ENCODE measurements at regions not wholly inside any gene's neighbourhood (a gene's known extent, or its start where the extent isn't known, plus 50 kb on each side); places are given as distances from the start of the nearest gene placed in this dataset.
"Not testable (repeated sequence)": the region's sequence is repeated elsewhere in the genome, so short reads cannot be mapped to it uniquely, and the experiment has no call there.

- Mint-ChIP-seq H3K36me3 (peaks cover 15% of the 10 kb centered on the region), H3K4me1 (ENCODE audit: low read depth in 2 of 2) (peaks cover 4 to 12% of the 10 kb centered on the region in 2 donors), H3K27me3 (peaks cover 0 to 11% of the 10 kb centered on the region in 2 donors), H3K27ac (peak overlapping the region in 1 of 2 donors; percentile 49), H3K4me3 (no peak overlapping the region), H3K9me3 (peaks cover 6% of the 10 kb centered on the region)
- DNase-seq (ENCODE audit: low spot score) (no peak), ATAC-seq (no peak)
Observed at GRCh38 chr7:92949748-92950147, 113.4 kb upstream of the CDK6 start.

- H3K27ac Mint-ChIP-seq, result no peak overlapping the region
- peaks cover 25% of the 10 kb centered on the region for H3K36me3 Mint-ChIP-seq
- H3K27me3 Mint-ChIP-seq, result peaks cover 0 to 6% of the 10 kb centered on the region in 2 donors
- H3K4me1 Mint-ChIP-seq (ENCODE audit: low read depth in 2 of 2), result peaks cover 0 to 12% of the 10 kb centered on the region in 2 donors
- peaks cover 16% of the 10 kb centered on the region for H3K9me3 Mint-ChIP-seq
- DNase-seq (ENCODE audit: low spot score) (no peak), ATAC-seq (no peak)
- H3K4me3 Mint-ChIP-seq, result no peak overlapping the region
Observed at GRCh38 chr7:92945840-92946239, 109.5 kb upstream of the CDK6 start.

DNA sequence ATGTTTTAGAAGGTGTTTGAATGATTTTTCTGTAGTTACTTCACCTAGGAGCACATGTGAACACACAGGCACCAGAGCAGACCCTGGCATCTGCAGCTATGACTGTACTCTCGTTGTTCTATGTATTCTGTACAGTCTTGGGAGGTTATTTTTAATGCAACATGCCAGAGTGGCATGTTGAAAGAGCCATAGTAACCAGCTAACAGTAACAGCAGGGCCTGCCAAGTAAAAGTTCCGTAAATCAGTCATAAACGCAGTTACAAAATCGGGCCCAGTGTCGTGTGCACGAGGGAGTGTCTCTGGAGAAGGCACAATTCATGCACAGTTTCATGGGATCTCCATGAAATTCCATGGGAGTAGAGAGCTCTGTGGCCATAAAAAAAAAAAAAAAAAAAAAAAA, 108.3 kb upstream of the CDK6 start:
- Mint-ChIP-seq H3K4me1 (ENCODE audit: low read depth in 2 of 2) (peaks cover 0 to 12% of the 10 kb centered on the region in 2 donors), H3K27me3 (peaks cover 0 to 6% of the 10 kb centered on the region in 2 donors), H3K4me3 (no peak overlapping the region), H3K27ac (no peak overlapping the region), H3K36me3 (peaks cover 29% of the 10 kb centered on the region), H3K9me3 (peaks cover 23% of the 10 kb centered on the region)
- DNase-seq (ENCODE audit: low spot score), result no peak
- ATAC-seq, result no peak

DNA sequence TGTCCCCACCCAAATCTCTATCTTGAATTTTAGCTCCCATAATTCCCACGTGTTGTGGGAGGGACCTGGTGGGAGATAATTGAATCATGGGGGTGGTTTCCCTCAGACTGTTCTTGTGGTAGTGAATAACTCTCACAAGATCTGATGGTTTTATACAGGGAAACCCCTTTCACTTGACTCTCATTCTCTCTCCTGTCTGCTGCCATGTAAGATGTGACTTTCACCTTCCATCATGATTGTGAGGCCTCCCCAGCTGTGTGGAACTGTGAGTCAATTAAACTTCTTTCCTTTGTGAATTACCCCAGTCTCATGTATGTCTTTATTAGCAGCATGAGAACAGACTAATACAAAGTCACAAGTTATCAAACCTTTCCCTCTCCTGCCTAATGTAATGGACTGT, 106.3 kb upstream of the CDK6 start:
- ATAC-seq, result peak in 1 of 2 donors; percentile 45
- peaks cover 0 to 12% of the 10 kb centered on the region in 2 donors for H3K4me1 Mint-ChIP-seq (ENCODE audit: low read depth in 2 of 2)
- H3K36me3 Mint-ChIP-seq, result peaks cover 47% of the 10 kb centered on the region
- not testable (repeated sequence) for H3K27me3 Mint-ChIP-seq; DNase-seq (ENCODE audit: low spot score); H3K4me3 Mint-ChIP-seq
- peaks cover 28% of the 10 kb centered on the region for H3K9me3 Mint-ChIP-seq
- peak overlapping the region in 1 of 2 donors; percentile 64 for H3K27ac Mint-ChIP-seq

GRCh38 chr7:92939666-92940360, 103.4 kb upstream of the CDK6 start:
- Mint-ChIP-seq H3K27me3 (peaks cover 0 to 2% of the 10 kb centered on the region in 2 donors), H3K9me3 (peaks cover 24% of the 10 kb centered on the region), H3K4me1 (ENCODE audit: low read depth in 2 of 2) (peaks cover 0 to 12% of the 10 kb centered on the region in 2 donors), H3K27ac (no peak overlapping the region), H3K36me3 (peaks cover 39% of the 10 kb centered on the region), H3K4me3 (no peak overlapping the region)
- ATAC-seq, result no peak
- DNase-seq (ENCODE audit: low spot score), result no peak

GRCh38 chr7:92934096-92934495, 97.7 kb upstream of the CDK6 start:
- no peak overlapping the region for H3K4me3 Mint-ChIP-seq
- no peaks in the 10 kb centered on the region for H3K4me1 Mint-ChIP-seq (ENCODE audit: low read depth in 2 of 2)
- DNase-seq (ENCODE audit: low spot score) (no peak), ATAC-seq (no peak)
- no peak overlapping the region for H3K27ac Mint-ChIP-seq
- H3K9me3 Mint-ChIP-seq, result peaks cover 13% of the 10 kb centered on the region
- H3K27me3 Mint-ChIP-seq, result peaks cover 15 to 17% of the 10 kb centered on the region in 2 donors
- H3K36me3 Mint-ChIP-seq, result peaks cover 28% of the 10 kb centered on the region

DNA sequence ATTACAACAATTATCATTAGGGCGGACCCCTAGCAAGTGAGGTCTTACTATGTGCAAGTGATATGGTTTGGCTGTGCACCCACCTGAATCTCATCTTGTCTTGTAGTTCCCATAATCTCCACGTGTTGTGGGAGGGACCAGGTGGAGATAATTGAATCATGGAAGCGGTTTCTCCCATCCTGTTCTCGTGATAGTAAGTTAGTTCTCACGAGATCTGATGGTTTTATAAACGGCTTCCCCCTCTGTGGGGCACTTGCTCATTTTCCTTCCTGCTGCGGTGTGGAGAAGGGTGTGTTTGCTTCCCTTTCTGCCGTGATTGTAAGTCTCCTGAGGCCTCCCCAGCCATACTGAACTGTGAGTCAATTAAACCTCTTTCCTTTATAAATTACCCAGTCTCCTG, 96.1 kb upstream of the CDK6 start:
- Mint-ChIP-seq H3K4me3 (no peak overlapping the region), H3K27me3 (peaks cover 18 to 19% of the 10 kb centered on the region in 2 donors), H3K4me1 (ENCODE audit: low read depth in 2 of 2) (no peaks in the 10 kb centered on the region), H3K27ac (no peak overlapping the region), H3K36me3 (peaks cover 15% of the 10 kb centered on the region), H3K9me3 (peaks cover 9% of the 10 kb centered on the region)
- ATAC-seq, result no peak
- DNase-seq (ENCODE audit: low spot score), result no peak

- Mint-ChIP-seq H3K27ac (no peak overlapping the region), H3K4me1 (ENCODE audit: low read depth in 2 of 2) (peaks cover 0 to 2% of the 10 kb centered on the region in 2 donors), H3K4me3 (no peak overlapping the region), H3K27me3 (peaks cover 25 to 28% of the 10 kb centered on the region in 2 donors), H3K9me3 (peaks cover 7% of the 10 kb centered on the region), H3K36me3 (peaks cover 17% of the 10 kb centered on the region)
- DNase-seq (ENCODE audit: low spot score) (no peak), ATAC-seq (no peak)
Observed at GRCh38 chr7:92930404-92930803, 94.0 kb upstream of the CDK6 start.

DNA sequence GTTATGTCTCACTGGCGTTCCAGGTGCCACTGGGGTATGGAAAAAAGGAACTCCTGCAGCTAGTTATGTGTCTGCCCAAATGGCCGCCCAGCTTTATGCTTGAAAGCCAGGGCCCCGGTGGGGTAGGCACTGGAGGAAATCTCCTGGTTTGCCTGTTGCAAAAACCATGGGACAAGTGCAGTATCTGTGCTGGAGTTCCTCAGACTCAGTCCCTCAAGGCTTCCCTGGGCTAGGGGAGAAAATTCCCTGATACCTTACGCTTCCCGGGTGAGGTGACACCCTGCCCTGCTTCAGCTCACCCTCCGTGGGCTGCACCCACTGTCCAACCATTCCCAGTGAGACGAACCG, 90.3 kb upstream of the CDK6 start:
- H3K36me3 Mint-ChIP-seq, result peaks cover 31% of the 10 kb centered on the region
- H3K27ac Mint-ChIP-seq, result peak overlapping the region in 1 of 2 donors; percentile 22
- ATAC-seq, result no peak
- DNase-seq (ENCODE audit: low spot score), result no peak
- peaks cover 11% of the 10 kb centered on the region for H3K9me3 Mint-ChIP-seq
- H3K4me3 Mint-ChIP-seq, result no peak overlapping the region
- H3K4me1 Mint-ChIP-seq (ENCODE audit: low read depth in 2 of 2), result peaks cover 0 to 2% of the 10 kb centered on the region in 2 donors
- peaks cover 22 to 29% of the 10 kb centered on the region in 2 donors for H3K27me3 Mint-ChIP-seq

DNA sequence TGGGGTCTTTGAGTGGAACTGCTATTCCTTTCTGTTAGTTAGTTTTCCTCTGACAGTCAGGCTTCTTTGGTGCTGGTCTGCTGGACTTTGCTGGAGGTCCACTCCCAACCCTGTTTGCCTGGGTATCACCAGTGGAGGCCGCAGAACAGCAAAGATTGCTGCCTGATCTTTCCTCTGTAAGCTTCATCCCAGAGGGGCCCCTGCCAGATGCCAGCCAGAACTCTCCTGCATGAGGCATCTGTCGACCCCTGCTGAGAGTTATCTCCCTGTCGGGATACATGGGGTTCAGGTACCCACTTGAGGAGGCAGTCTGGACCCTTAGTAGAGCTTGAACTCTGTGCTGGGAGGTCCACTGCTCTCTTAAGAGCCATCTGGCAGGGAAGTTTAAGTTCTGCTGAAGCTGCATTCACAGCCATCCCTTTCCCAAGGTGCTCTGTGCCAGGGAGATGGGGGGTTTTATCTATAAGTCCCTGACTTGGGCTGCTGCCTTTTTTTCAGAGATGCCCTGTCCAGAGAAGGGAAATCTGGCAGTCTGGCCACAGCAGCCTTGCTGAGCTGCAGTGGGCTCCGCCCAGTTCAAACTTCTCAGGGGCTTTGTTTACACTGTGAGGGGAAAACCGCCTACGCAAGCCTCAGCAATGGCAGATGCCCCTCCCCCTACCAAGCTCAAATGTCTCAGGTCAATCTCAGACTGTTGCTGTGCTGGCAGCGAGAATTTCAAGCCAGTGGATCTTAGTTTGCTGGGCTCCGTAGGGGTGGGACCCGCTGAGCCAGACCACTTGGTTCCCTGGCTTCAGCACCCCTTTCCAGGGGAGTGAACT, 89.7 kb upstream of the CDK6 start:
- H3K36me3 Mint-ChIP-seq, result peaks cover 31% of the 10 kb centered on the region
- H3K4me1 Mint-ChIP-seq (ENCODE audit: low read depth in 2 of 2), result peaks cover 0 to 2% of the 10 kb centered on the region in 2 donors
- ATAC-seq (no peak), DNase-seq (ENCODE audit: low spot score) (no peak)
- H3K27ac Mint-ChIP-seq, result peak overlapping the region in 1 of 2 donors; percentile 15
- H3K9me3 Mint-ChIP-seq, result peaks cover 11% of the 10 kb centered on the region
- H3K27me3 Mint-ChIP-seq, result peaks cover 22 to 29% of the 10 kb centered on the region in 2 donors
- H3K4me3 Mint-ChIP-seq, result no peak overlapping the region

DNA sequence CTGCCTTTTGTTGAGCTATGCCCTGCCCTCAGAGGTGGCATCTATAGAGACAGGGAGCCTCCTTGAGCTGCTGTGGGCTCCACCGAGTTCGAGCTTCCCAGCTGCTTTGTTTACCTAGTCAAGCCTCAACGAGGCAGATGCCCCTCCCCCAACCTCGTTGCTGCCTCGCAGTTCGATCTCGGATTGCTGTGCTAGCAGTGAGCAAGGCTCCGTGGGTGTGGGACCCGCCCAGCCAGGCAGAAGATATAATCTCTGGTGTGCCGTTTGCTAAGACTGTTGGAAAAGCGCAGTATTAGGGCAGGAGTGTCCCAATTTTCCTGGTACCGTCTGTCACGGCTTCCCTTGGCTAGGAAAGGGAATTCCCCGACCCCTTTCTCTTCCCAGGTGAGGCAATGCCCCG, 88.4 kb upstream of the CDK6 start:
- Mint-ChIP-seq H3K4me1 (ENCODE audit: low read depth in 2 of 2) (peaks cover 0 to 2% of the 10 kb centered on the region in 2 donors), H3K36me3 (peaks cover 20% of the 10 kb centered on the region), H3K27ac (no peak overlapping the region), H3K27me3 (peaks cover 22 to 29% of the 10 kb centered on the region in 2 donors), H3K4me3 (no peak overlapping the region), H3K9me3 (peaks cover 6% of the 10 kb centered on the region)
- ATAC-seq (no peak), DNase-seq (ENCODE audit: low spot score) (no peak)

DNA sequence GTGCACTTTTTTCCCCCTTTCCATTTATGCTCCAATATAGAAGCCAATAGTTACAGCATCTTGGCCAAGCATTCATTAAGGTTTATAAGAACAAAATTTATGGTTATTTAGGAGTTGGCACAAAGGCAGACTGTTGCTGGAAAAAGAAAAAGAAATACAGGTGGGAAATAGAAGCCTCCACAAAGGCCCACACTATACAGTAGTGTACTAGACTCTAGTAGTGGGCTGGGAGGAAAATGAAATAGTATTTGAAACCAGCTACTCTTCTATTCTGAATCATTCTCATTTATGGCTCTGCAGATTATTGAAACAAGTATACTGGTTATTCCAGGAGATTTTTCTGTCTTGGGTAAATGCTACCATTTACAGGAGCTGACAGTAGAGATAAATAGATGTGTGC, 80.9 kb upstream of the CDK6 start:
- no peak for DNase-seq (ENCODE audit: low spot score)
- no peak for ATAC-seq
- H3K4me3 Mint-ChIP-seq, result no peak overlapping the region
- H3K27me3 Mint-ChIP-seq, result peaks cover 4 to 7% of the 10 kb centered on the region in 2 donors
- H3K4me1 Mint-ChIP-seq (ENCODE audit: low read depth in 2 of 2), result peaks cover 0 to 4% of the 10 kb centered on the region in 2 donors
- H3K27ac Mint-ChIP-seq, result no peak overlapping the region
- H3K9me3 Mint-ChIP-seq, result peaks cover 3% of the 10 kb centered on the region
- H3K36me3 Mint-ChIP-seq, result peaks cover 4% of the 10 kb centered on the region

- Mint-ChIP-seq H3K36me3 (no peaks in the 10 kb centered on the region), H3K4me1 (ENCODE audit: low read depth in 2 of 2) (peaks cover 0 to 4% of the 10 kb centered on the region in 2 donors), H3K27me3 (peaks cover 0 to 4% of the 10 kb centered on the region in 2 donors), H3K9me3 (no peaks in the 10 kb centered on the region), H3K4me3 (no peak overlapping the region), H3K27ac (no peak overlapping the region)
- ATAC-seq, result no peak
- DNase-seq (ENCODE audit: low spot score), result no peak
Observed at GRCh38 chr7:92916770-92917224, 80.4 kb upstream of the CDK6 start.

DNA sequence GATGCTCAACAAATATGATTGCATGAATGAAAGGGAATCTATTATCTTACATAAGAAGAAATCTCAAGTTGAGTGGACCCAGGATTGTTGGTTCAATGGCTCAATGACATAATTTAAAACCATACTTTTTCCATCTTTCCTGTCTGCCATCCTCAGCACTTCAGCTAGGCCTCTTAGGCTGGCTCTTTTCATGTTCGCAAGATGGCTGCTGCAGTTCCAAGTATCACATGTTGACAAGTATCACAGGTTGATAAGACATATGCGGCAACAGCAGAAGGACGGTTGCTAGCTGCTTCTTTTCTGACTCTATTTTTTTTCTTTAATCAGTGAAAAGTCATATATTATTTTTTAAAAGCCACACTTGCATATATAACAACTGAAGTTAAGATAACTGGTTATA, 79.0 kb upstream of the CDK6 start:
- no peak for ATAC-seq
- no peaks in the 10 kb centered on the region for H3K9me3 Mint-ChIP-seq
- H3K4me1 Mint-ChIP-seq (ENCODE audit: low read depth in 2 of 2), result peaks cover 0 to 4% of the 10 kb centered on the region in 2 donors
- no peaks in the 10 kb centered on the region for H3K36me3 Mint-ChIP-seq
- peak overlapping the region in 1 of 2 donors; percentile 1 for H3K27ac Mint-ChIP-seq
- no peaks in the 10 kb centered on the region for H3K27me3 Mint-ChIP-seq
- no peak for DNase-seq (ENCODE audit: low spot score)
- H3K4me3 Mint-ChIP-seq, result no peak overlapping the region
